ENCODE measurements at regions not wholly inside any gene's neighbourhood (a gene's known extent, or its start where the extent isn't known, plus 50 kb on each side); places are given as distances from the start of the nearest gene placed in this dataset.

DNA sequence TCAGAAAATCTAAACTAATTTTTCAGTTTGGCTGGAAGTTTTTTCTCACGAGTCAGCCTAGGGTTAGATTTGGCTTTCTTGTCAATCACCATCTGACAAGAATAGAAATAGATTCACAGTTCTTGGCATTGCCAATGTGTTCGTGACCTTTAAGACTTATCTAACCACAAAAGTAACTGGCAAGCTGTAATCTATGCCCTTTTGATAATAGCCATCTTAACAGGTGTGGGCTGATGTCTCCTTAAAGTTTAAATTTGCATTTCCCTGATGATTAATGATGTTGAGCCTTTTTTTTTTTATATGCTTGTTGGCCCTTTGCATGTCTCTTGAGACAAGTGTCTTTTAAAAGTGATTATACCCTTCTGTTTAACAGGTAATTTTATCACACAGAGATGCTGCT is 460.3 kb upstream of the PRKX start:
- DNase-seq (ENCODE audit: low spot score in 2 of 2): no peak
- no peaks in the 10 kb centered on the region for H3K4me1 ChIP-seq
- in situ Hi-C loops (cut with MboI; ENCODE audit: low sequenced_read_pairs): no loop called here

DNA sequence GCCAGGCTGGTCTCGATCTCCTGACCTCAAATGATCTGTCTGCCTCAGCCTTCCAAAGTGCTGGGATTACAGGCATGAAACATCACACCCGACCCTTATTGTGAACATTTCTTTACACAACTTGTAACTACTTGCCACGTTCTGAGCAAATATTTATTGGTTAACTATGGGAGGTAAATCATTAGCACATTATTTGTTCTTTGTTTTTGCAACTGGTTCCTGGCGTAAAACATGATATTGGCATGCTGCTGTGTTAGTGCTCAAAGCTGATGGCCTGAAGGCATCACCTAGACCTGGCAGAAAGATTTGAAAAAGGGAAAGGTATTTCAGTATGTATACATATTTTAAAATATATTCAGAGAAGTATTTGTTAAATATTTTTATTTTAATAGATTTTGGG is 438.3 kb upstream of the PRKX start:
- Histone ChIP-seq H3K36me3 (replicated peaks) (no peaks in the 10 kb centered on the region), H3K4me3 (no peak overlapping the region), H3K9me3 (no peaks in the 10 kb centered on the region), H3K27me3 (ENCODE audit: low read depth) (no peaks in the 10 kb centered on the region), H3K4me1 (no peaks in the 10 kb centered on the region)
- DNase-seq (ENCODE audit: low spot score in 2 of 2): no peak
- in situ Hi-C loops (cut with MboI; ENCODE audit: low sequenced_read_pairs): no loop called here

More for the DNA sequence above, 460.3 kb upstream of the PRKX start:
- H3K4me3 ChIP-seq: no peak overlapping the region
- no peaks in the 10 kb centered on the region for H3K36me3 ChIP-seq (replicated peaks)
- no peaks in the 10 kb centered on the region for H3K27me3 ChIP-seq (ENCODE audit: low read depth)
- no peaks in the 10 kb centered on the region for H3K9me3 ChIP-seq

DNA sequence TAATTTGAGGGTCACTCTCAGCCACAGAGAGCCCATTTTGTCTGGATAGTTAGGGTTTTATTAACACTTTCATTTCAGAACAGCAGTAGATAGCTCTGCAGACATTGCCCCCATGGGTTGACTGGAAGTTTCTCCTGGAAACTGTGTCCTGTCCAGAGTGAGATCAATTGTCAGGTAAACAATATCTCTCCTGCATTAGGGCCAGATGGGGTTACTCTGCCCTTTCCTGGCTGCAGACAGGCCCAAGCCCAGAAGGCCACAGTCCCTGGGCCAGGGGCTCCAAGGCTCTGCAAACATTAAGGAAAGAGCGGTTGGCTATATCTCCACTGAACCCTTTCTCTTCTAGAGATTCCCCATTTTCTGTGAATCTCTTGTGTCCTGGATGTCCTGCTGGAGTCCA is 436.8 kb upstream of the PRKX start:
- H3K4me3 ChIP-seq: no peak overlapping the region
- no peaks in the 10 kb centered on the region for H3K36me3 ChIP-seq (replicated peaks)
- H3K9me3 ChIP-seq: no peaks in the 10 kb centered on the region
- no peak for DNase-seq (ENCODE audit: low spot score in 2 of 2)
- no peaks in the 10 kb centered on the region for H3K27me3 ChIP-seq (ENCODE audit: low read depth)
- no peaks in the 10 kb centered on the region for H3K4me1 ChIP-seq
- in situ Hi-C loops (cut with MboI; ENCODE audit: low sequenced_read_pairs): no loop called here

DNA sequence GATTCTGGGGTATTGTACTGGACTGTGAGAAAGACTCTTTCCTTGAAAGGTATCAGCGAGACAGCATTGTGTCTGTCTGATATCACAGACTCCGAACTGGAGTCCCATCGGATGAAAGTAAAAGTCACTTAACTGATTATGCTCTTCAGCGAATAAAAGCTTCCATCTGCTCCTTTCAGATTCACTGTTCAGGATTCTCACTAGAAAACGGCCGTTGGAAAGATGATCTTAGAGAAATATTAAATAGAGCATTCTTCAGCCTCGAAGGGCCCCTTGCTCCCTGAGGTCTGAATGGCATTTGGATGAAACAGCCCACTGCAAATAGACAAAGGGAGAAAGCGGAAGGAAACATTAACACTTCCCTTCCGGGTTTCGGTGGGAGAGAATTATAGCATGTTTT is 416.2 kb upstream of the PRKX start:
- no peaks in the 10 kb centered on the region for H3K36me3 ChIP-seq (replicated peaks)
- in situ Hi-C loops (cut with MboI; ENCODE audit: low sequenced_read_pairs): no loop called here
- no peak for DNase-seq (ENCODE audit: low spot score in 2 of 2)
- H3K4me1 ChIP-seq: no peaks in the 10 kb centered on the region
- H3K9me3 ChIP-seq: no peaks in the 10 kb centered on the region
- no peak overlapping the region for H3K4me3 ChIP-seq
- H3K27me3 ChIP-seq (ENCODE audit: low read depth): no peaks in the 10 kb centered on the region

DNA sequence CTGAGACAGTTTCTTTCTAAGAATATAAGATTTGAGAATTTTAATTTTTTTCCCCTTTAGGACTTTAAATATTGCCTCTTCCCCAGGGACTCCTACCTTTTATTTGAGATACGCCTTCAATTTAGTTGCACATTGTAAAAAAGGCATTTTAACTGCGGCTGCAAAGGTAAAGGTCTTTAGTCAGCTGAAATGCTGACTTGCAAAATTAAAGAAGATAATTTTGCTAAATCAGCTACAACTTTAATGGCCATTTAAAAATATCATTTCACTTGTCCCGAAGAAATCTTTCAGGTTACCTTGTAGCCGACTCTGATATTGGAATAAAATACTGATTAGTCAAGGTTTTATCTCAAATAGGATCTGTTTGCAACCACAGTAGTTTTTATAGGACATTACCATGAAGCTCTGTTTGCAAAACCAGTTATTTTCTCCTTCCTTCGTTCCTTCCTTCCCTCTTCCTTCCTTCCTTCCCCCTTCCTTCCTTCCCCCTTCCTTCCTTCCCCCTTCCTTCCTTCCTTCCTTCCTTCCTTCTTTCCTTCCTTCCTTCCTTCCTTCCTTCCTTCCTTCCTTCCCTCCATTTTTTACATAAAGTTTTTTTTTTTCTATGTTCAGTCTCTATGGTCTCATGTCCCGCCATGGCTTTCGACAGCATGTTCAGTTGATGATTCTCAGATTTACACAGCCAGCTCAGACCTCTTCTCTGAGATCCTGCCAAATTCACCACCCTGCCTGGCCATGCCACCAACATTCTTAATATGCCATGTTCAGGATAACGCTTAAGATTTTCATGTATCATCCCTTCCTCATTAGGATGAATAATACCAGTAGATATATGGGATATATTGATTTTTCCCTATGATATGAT is 405.4 kb upstream of the PRKX start:
- Histone ChIP-seq H3K9me3 (no peaks in the 10 kb centered on the region), H3K4me1 (no peaks in the 10 kb centered on the region), H3K4me3 (no peak overlapping the region), H3K36me3 (replicated peaks) (no peaks in the 10 kb centered on the region), H3K27me3 (ENCODE audit: low read depth) (no peaks in the 10 kb centered on the region)
- no peak for DNase-seq (ENCODE audit: low spot score in 2 of 2)
- in situ Hi-C loops (cut with MboI; ENCODE audit: low sequenced_read_pairs): no loop called here

DNA sequence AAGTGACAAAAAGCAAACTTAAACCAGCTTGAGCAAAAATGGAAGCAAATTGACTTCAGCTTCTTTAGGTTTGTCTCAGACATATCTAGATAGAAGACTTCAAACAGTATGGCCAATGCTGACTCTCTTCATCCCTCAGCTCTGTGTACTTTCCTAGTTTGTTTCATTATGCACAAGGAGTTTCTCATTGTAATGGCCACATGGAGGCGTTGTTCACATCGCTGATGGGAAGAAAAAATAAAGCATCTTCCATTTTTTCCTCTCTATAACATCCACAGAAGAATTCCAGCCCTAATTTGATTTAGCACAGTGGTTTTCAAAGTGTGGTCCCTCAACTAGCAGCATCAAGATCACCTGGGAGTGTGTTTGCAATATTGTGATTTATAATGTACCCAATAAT is 397.5 kb upstream of the PRKX start:
- Histone ChIP-seq H3K27me3 (ENCODE audit: low read depth) (no peaks in the 10 kb centered on the region), H3K4me3 (no peak overlapping the region), H3K9me3 (no peaks in the 10 kb centered on the region), H3K36me3 (replicated peaks) (no peaks in the 10 kb centered on the region), H3K4me1 (no peaks in the 10 kb centered on the region)
- in situ Hi-C loops (cut with MboI; ENCODE audit: low sequenced_read_pairs): no loop called here
- no peak for DNase-seq (ENCODE audit: low spot score in 2 of 2)

DNA sequence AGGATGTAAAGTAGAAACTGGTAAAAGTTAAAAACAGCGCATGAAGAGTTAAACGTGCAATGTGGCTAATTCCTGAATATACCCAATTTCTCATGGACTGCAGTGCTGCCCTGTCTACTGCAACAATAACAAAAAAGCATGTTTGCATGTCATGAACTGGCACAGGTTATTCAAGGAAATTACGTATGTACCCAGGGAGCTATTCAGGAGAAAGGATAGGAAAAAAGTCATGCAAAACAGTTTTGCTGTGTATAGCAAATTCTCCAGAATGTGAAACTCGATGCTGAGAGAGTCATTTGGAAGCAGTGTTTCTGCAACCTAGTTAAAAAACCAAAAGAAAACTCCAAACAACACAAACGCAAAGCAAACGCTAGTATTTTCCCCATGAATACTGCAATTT is 381.5 kb upstream of the PRKX start:
- Histone ChIP-seq H3K9me3 (no peaks in the 10 kb centered on the region), H3K27me3 (ENCODE audit: low read depth) (no peaks in the 10 kb centered on the region), H3K4me3 (no peak overlapping the region), H3K36me3 (replicated peaks) (no peaks in the 10 kb centered on the region), H3K4me1 (no peaks in the 10 kb centered on the region)
- in situ Hi-C loops (cut with MboI; ENCODE audit: low sequenced_read_pairs): no loop called here
- DNase-seq (ENCODE audit: low spot score in 2 of 2): no peak

DNA sequence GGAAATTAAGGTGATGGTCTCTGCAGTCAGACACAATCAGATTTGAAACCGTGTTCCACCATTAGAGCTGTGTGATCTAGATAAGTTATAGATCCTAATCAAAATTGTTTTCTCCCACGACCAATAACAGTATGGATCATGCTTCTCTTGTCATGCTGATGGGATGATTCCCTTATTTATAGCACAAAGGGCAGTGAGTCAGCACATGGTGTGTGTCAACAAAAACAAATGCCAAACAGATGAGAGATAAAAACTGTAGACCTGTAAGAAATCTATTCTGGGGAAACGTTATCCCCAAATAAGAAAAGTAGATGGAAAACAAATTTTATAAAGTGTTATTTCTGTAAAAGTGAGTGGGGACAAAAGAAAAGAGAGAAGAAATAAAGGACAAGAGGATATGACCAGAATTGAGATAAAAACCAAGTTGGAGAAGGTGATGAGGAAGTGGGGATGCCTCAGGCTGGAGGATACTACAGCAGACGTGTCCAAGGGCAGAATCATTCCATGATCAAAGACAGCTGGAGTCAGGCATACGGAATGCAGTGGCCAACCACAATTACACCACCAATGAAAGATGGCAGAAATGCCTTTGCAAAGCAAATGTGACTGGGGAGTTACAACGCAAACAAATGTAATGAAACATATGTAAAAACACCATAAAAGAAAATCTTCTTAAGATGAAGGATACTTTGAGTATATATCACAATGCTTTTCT is 377.8 kb upstream of the PRKX start:
- H3K4me1 ChIP-seq: no peaks in the 10 kb centered on the region
- H3K27me3 ChIP-seq (ENCODE audit: low read depth): no peaks in the 10 kb centered on the region
- H3K9me3 ChIP-seq: no peaks in the 10 kb centered on the region
- in situ Hi-C loops (cut with MboI; ENCODE audit: low sequenced_read_pairs): no loop called here
- H3K36me3 ChIP-seq (replicated peaks): no peaks in the 10 kb centered on the region
- no peak overlapping the region for H3K4me3 ChIP-seq
- no peak for DNase-seq (ENCODE audit: low spot score in 2 of 2)

DNA sequence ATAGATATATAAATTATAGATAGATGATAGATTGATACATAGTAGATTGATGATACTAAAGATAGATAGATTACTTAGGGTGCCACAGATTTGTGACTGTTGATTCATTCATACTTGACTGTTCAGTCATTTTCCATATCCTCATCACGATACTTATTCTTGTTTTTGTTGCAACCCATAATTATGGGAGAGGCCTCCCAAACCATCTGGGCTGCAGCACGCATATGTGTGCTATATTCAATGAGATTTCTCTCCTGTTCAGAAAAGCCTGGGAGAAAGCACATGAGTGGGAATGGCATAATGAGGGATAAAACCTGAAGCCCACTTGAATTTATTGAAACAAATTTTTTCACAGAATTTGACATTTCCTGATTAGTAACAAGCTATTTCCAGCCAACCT is 346.4 kb upstream of the PRKX start:
- H3K9me3 ChIP-seq: no peaks in the 10 kb centered on the region
- H3K4me3 ChIP-seq: no peak overlapping the region
- no peak for DNase-seq (ENCODE audit: low spot score in 2 of 2)
- no peaks in the 10 kb centered on the region for H3K36me3 ChIP-seq (replicated peaks)
- H3K4me1 ChIP-seq: no peaks in the 10 kb centered on the region
- no peaks in the 10 kb centered on the region for H3K27me3 ChIP-seq (ENCODE audit: low read depth)
- in situ Hi-C loops (cut with MboI; ENCODE audit: low sequenced_read_pairs): no loop called here

DNA sequence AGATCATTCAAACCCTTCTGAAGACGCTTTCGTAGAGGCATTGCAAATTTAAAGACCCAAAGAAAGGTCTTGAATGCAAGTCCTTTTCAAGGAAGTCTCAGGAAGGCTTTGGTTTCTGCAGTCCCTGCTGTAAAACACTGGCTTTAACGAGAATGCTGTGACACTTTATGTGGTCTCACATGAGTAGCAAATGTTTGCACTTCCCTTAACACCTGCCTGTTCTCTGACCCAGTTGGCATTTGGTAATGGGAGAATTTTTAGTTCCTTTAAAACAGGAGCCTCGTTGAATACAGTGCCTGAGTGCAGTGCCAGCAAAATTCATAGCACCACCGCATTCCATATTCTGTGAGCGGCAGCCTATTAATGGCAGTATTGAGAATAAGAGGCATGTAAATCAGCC is 330.5 kb upstream of the PRKX start:
- Histone ChIP-seq H3K27me3 (ENCODE audit: low read depth) (no peaks in the 10 kb centered on the region), H3K9me3 (no peaks in the 10 kb centered on the region), H3K4me1 (no peaks in the 10 kb centered on the region), H3K36me3 (replicated peaks) (no peaks in the 10 kb centered on the region), H3K4me3 (no peak overlapping the region)
- DNase-seq (ENCODE audit: low spot score in 2 of 2): no peak
- in situ Hi-C loops (cut with MboI; ENCODE audit: low sequenced_read_pairs): no loop called here

DNA sequence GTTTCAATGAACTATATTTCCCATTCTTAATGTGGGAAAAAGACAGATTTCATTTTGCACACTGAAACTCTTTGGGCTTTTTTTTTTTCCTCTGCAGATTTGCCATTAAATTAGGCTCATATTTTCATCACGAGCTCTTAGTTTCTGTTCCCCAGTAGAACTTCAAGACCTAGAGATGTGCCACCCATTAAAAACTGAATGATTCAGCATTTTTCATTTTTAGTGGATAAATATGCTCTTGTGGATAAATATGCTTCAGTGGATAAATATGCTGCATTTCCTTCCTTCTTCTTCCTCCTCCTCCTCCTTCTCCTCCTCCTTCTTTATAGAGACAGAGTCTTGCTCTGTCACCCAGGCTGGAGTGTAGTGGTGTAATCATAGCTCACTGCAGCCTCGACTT is 322.4 kb upstream of the PRKX start:
- H3K9me3 ChIP-seq: no peaks in the 10 kb centered on the region
- no peak overlapping the region for H3K4me3 ChIP-seq
- no peaks in the 10 kb centered on the region for H3K27me3 ChIP-seq (ENCODE audit: low read depth)
- H3K36me3 ChIP-seq (replicated peaks): no peaks in the 10 kb centered on the region
- in situ Hi-C loops (cut with MboI; ENCODE audit: low sequenced_read_pairs): no loop called here
- no peak for DNase-seq (ENCODE audit: low spot score in 2 of 2)
- H3K4me1 ChIP-seq: no peaks in the 10 kb centered on the region

DNA sequence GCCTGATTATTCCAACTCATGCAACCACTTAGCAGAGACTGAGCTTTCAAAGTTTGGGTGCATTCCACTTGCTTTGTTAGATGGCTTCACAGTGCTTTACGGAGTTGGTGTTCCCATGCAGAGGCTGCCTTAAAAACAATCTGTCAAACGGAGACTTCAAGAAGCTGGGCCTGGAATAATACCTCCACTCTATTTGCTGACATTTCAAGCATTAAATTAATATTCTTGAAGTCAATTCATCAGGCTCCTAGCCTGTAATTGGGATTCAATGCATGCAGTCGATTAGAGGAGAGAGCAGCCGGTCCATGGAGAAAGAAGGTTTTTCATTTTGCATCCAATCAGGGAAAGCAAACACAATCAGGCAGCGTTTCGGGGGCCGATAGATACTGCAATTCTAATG is 314.7 kb upstream of the PRKX start:
- Histone ChIP-seq H3K27me3 (ENCODE audit: low read depth) (no peaks in the 10 kb centered on the region), H3K36me3 (replicated peaks) (no peaks in the 10 kb centered on the region), H3K4me1 (no peaks in the 10 kb centered on the region), H3K9me3 (no peaks in the 10 kb centered on the region), H3K4me3 (no peak overlapping the region)
- in situ Hi-C loops (cut with MboI; ENCODE audit: low sequenced_read_pairs): no loop called here
- DNase-seq (ENCODE audit: low spot score in 2 of 2): no peak

DNA sequence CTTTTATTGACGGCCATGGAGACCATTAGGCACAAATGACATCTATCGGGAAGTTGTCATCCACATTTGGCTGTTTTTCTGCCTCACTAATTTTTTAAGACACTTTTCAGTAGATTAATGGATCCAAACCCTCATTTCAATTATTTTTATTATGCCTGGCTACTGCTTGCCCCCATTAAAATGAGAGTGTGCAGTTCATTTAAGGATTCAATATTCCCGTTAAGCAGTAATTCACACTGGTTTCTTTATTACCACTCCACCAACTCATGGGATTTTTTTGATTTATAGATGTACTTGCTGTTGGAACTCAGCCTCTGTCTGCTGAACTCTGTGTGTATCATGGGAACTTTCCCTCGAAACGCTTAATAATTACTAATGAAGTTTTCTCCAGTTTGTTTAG is 291.8 kb upstream of the PRKX start:
- Histone ChIP-seq H3K9me3 (no peaks in the 10 kb centered on the region), H3K27me3 (ENCODE audit: low read depth) (no peaks in the 10 kb centered on the region), H3K4me3 (no peak overlapping the region), H3K36me3 (replicated peaks) (no peaks in the 10 kb centered on the region), H3K4me1 (no peaks in the 10 kb centered on the region)
- in situ Hi-C loops (cut with MboI; ENCODE audit: low sequenced_read_pairs): no loop called here
- no peak for DNase-seq (ENCODE audit: low spot score in 2 of 2)

DNA sequence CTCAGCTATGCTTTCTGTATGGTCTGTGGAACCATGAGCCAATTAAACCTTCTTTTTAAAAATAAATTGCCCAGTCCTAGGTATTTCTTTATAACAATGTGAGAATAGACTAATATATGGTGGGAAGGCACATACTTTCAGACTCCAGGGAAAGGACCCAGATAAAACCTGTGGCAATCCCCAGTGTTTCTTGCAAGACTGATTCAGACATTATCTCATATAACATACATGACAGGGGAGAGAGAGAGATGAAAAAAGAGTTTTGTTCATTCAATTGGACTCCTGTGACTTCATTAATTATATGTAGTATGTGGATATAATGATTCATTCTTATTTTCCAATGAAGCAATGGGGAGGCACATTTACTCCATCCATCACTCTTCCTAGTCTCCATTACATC is 291.4 kb upstream of the PRKX start:
- in situ Hi-C loops (cut with MboI; ENCODE audit: low sequenced_read_pairs): no loop called here
- H3K27me3 ChIP-seq (ENCODE audit: low read depth): no peaks in the 10 kb centered on the region
- no peaks in the 10 kb centered on the region for H3K4me1 ChIP-seq
- H3K9me3 ChIP-seq: no peaks in the 10 kb centered on the region
- no peak for DNase-seq (ENCODE audit: low spot score in 2 of 2)
- H3K4me3 ChIP-seq: no peak overlapping the region
- H3K36me3 ChIP-seq (replicated peaks): no peaks in the 10 kb centered on the region

All from HAP-1 (cell line).